ENCODE measurements at regions not wholly inside any gene's neighbourhood (a gene's known extent, or its start where the extent isn't known, plus 50 kb on each side); places are given as distances from the start of the nearest gene placed in this dataset.

- Histone ChIP-seq H3K9me3 (ENCODE audit: low read length) (no peaks in the 10 kb centered on the region), H2AFZ (ENCODE audit: low read depth, low read length) (no peak overlapping the region), H3K9ac (ENCODE audit: low read length) (no peak overlapping the region), H3F3A (ENCODE audit: insufficient read depth, low read length, poor library complexity, severe bottlenecking) (no peaks in the 10 kb centered on the region), H3K4me2 (ENCODE audit: low read length) (no peak overlapping the region), H3K27ac (ENCODE audit: low read length) (no peak overlapping the region), H3K27me3 (ENCODE audit: insufficient read depth, low read depth, low read length) (no peaks in the 10 kb centered on the region), H3K36me3 (ENCODE audit: insufficient read depth, low read length) (no peaks in the 10 kb centered on the region), H3K79me2 (replicated peaks; ENCODE audit: insufficient read depth, low read length) (no peaks in the 10 kb centered on the region), H3K4me3 (ENCODE audit: low read length) (no peak overlapping the region), H4K20me1 (ENCODE audit: insufficient read depth) (no peaks in the 10 kb centered on the region), H3K9me2 (ENCODE audit: insufficient read depth, low read length) (no peaks in the 10 kb centered on the region)
- TF ChIP-seq REST (IDR thresholded peaks at IDR 0.05; ENCODE audit: borderline replicate concordance), result no peak
- no peak for TF ChIP-seq EP300 (conservative IDR thresholded peaks at IDR 0.05; ENCODE audit: poor library complexity, severe bottlenecking)
- no peak for TF ChIP-seq MXI1 (conservative IDR thresholded peaks at IDR 0.05; ENCODE audit: poor library complexity, severe bottlenecking)
- TF ChIP-seq CTCF (IDR thresholded peaks at IDR 0.05; ENCODE audit: poor library complexity, severe bottlenecking), result no peak
- TF ChIP-seq SMC3 (conservative IDR thresholded peaks at IDR 0.05; ENCODE audit: poor library complexity), result no peak
- TF ChIP-seq POLR2AphosphoS5 (IDR thresholded peaks at IDR 0.05), result no peak
- no peak for TF ChIP-seq EZH2 (IDR thresholded peaks at IDR 0.05; ENCODE audit: borderline replicate concordance, insufficient read depth, low read length, poor library complexity, severe bottlenecking)
- TF ChIP-seq TAF1 (IDR thresholded peaks at IDR 0.05; ENCODE audit: low read depth), result no peak
- TF ChIP-seq RAD21 (conservative IDR thresholded peaks at IDR 0.05), result no peak
Measured at GRCh38 chr11:133746663-133747306, 98.5 kb downstream of the SPATA19 start.

GRCh38 chr11:133745791-133746190, 99.5 kb downstream of the SPATA19 start:
- TF ChIP-seq POLR2AphosphoS5 (IDR thresholded peaks at IDR 0.05) (no peak), REST (IDR thresholded peaks at IDR 0.05; ENCODE audit: borderline replicate concordance) (no peak), SMC3 (conservative IDR thresholded peaks at IDR 0.05; ENCODE audit: poor library complexity) (no peak), EP300 (conservative IDR thresholded peaks at IDR 0.05; ENCODE audit: poor library complexity, severe bottlenecking) (no peak), CTCF (IDR thresholded peaks at IDR 0.05; ENCODE audit: poor library complexity, severe bottlenecking) (no peak), EZH2 (IDR thresholded peaks at IDR 0.05; ENCODE audit: borderline replicate concordance, insufficient read depth, low read length, poor library complexity, severe bottlenecking) (no peak), RAD21 (conservative IDR thresholded peaks at IDR 0.05) (no peak), MXI1 (conservative IDR thresholded peaks at IDR 0.05; ENCODE audit: poor library complexity, severe bottlenecking) (no peak), TAF1 (IDR thresholded peaks at IDR 0.05; ENCODE audit: low read depth) (no peak)
- H3K4me2 ChIP-seq (ENCODE audit: low read length), result no peak overlapping the region
- no peak overlapping the region for H3K27ac ChIP-seq (ENCODE audit: low read length)

More at GRCh38 chr11:133745791-133746190, 99.5 kb downstream of the SPATA19 start:
- Histone ChIP-seq H3K9me2 (ENCODE audit: insufficient read depth, low read length) (no peaks in the 10 kb centered on the region), H3K27me3 (ENCODE audit: insufficient read depth, low read depth, low read length) (no peaks in the 10 kb centered on the region), H3K79me2 (replicated peaks; ENCODE audit: insufficient read depth, low read length) (no peaks in the 10 kb centered on the region), H3K9me3 (ENCODE audit: low read length) (no peaks in the 10 kb centered on the region), H3K36me3 (ENCODE audit: insufficient read depth, low read length) (no peaks in the 10 kb centered on the region), H2AFZ (ENCODE audit: low read depth, low read length) (no peak overlapping the region), H3K9ac (ENCODE audit: low read length) (no peak overlapping the region), H3F3A (ENCODE audit: insufficient read depth, low read length, poor library complexity, severe bottlenecking) (no peaks in the 10 kb centered on the region), H4K20me1 (ENCODE audit: insufficient read depth) (no peaks in the 10 kb centered on the region), H3K4me3 (ENCODE audit: low read length) (no peak overlapping the region)

Data from neural cell (in vitro differentiated cells).